Stomach (tissue), 8 donors: ENCODE measurements at regions not wholly inside any gene's neighbourhood (a gene's known extent, or its start where the extent isn't known, plus 50 kb on each side); places are given as distances from the start of the nearest gene placed in this dataset.

Source experiments
- DNase-seq, 2 donors: peaks; one replicate each; pipeline versions ENCODE4 v3.0.0 to v3.0.0-alpha.2; 2013 to 2019
- H3K27ac ChIP-seq, 5 donors: fragments of 200-600 bp in 4 of 5; sonication (generic) in 4 of 5; one replicate each; pipeline ENCODE4 v1.5.1; 2013 to 2019; ENCODE audit warnings: mild to moderate bottlenecking in 1 of 5, moderate library complexity in 1 of 5
- H3K27me3 ChIP-seq, 3 donors: fragments of 200-600 bp; sonication (generic); one replicate each; pipeline ENCODE4 v1.5.1; 2017 to 2019; ENCODE audit warnings: mixed run types in 1 of 3
- H3K36me3 ChIP-seq, 4 donors: fragments of 200-600 bp; sonication (generic); 1 replicate in 3 of 4; 2 replicates in 1 of 4; pipeline ENCODE4 v1.5.1; 2016 to 2019
- H3K4me1 ChIP-seq, 4 donors: fragments of 200-600 bp; sonication (generic); one replicate each; pipeline ENCODE4 v1.5.1; 2016 to 2019
- H3K4me3 ChIP-seq, 4 donors: fragments of 200-600 bp; sonication (generic) in 3 of 4; one replicate each; pipeline ENCODE4 v1.5.1; 2016 to 2019; ENCODE audit warnings: mild to moderate bottlenecking in 1 of 4
- H3K9me3 ChIP-seq, 4 donors: fragments of 200-600 bp; sonication (generic); one replicate each; pipeline ENCODE4 v1.5.1; 2016 to 2019
- CTCF ChIP-seq, 7 experiments: fragments of 450-650 bp in 4 of 7; fragments of 200-600 bp in 3 of 7; sonication (generic) in 3 of 7; IDR thresholded peaks; one replicate each; pipeline ENCODE4 v1.5.1; 2016 to 2019; ENCODE audit warnings: antibody characterized with exemption in 7 of 7, control low read depth in 2 of 7, mild to moderate bottlenecking in 1 of 7
- EP300 ChIP-seq: sonication (generic); formaldehyde crosslinking; IDR thresholded peaks from one replicate; pipeline ENCODE4 v1.6.1; 2017; ENCODE audit warnings: antibody characterized with exemption
- POLR2A ChIP-seq, 4 donors: fragments of 450-650 bp; IDR thresholded peaks; one replicate each; pipeline ENCODE4 v1.6.1; 2016; ENCODE audit warnings: antibody characterized with exemption in 4 of 4, control low read depth in 2 of 4, mild to moderate bottlenecking in 1 of 4, moderate library complexity in 1 of 4
- POLR2AphosphoS5 ChIP-seq, 3 donors: sonication (generic); formaldehyde crosslinking; IDR thresholded peaks; one replicate each; pipeline ENCODE4 v1.6.1; 2016; ENCODE audit warnings: antibody characterized with exemption in 3 of 3
- WGBS, 5 donors: extraction: QIAGEN DNeasy Blood & Tissue Kit in 3 of 5; methylation state at CpG; one replicate each; pipeline versions ENCODE4 v1.1.5 to v1.1.7; 2013 to 2018; 5-methylcytosine and 5-hydroxymethylcytosine counted together
- intact Hi-C: fragments of 100-400 bp; cut with DNase I; formaldehyde crosslinking; loops from one replicate; pipeline ENCODE4 v1.15.1; 2023; ENCODE audit warnings: low total_unique reads
- donor health status: healthy with polysubstance abuse.
- donor health status: Bipolar disorder and iron deficiency.
- donor health status: healthy.

- Histone ChIP-seq H3K27me3 (no peaks in the 10 kb centered on the region), H3K27ac (no peak overlapping the region), H3K36me3 (no peaks in the 10 kb centered on the region), H3K9me3 (no peaks in the 10 kb centered on the region), H3K4me3 (no peak overlapping the region), H3K4me1 (no peaks in the 10 kb centered on the region)
- no peak for DNase-seq
- intact Hi-C loops, result no loop called here
- TF ChIP-seq CTCF (IDR thresholded peaks at IDR 0.05) (no peak), EP300 (no peak), POLR2AphosphoS5 (IDR thresholded peaks at IDR 0.05) (no peak), POLR2A (IDR thresholded peaks at IDR 0.05) (no peak)
- WGBS, 5 donors, result 72 to 85% (median 72%) methylated on average over 2 of the region's 2 CpGs
Observed at GRCh38 chr11:25198704-25199103, 701.9 kb downstream of the LUZP2 start.

GRCh38 chr11:25200925-25201324 lies 704.1 kb downstream of the LUZP2 start:
- H3K4me1 ChIP-seq, result no peaks in the 10 kb centered on the region
- TF ChIP-seq POLR2AphosphoS5 (IDR thresholded peaks at IDR 0.05), result no peak
- H3K27me3 ChIP-seq, result no peaks in the 10 kb centered on the region
- DNase-seq, result no peak
- no peaks in the 10 kb centered on the region for H3K9me3 ChIP-seq
- no peak overlapping the region for H3K27ac ChIP-seq
- no peaks in the 10 kb centered on the region for H3K36me3 ChIP-seq
- WGBS, 5 donors, result 45 to 74% (median 57%) methylated on average over 1 of the region's 1 CpG
- intact Hi-C loops, result no loop called here
- H3K4me3 ChIP-seq, result no peak overlapping the region

- H3K9me3 ChIP-seq, result peaks cover 0 to 20% (median 13%) of the 10 kb centered on the region in 4 donors
- H3K36me3 ChIP-seq, result no peaks in the 10 kb centered on the region
- intact Hi-C loops, result no loop called here
- H3K27me3 ChIP-seq, result no peaks in the 10 kb centered on the region
- WGBS, 5 donors, result 70 to 90% (median 86%) methylated on average over 1 of the region's 1 CpG
- TF ChIP-seq POLR2AphosphoS5 (IDR thresholded peaks at IDR 0.05), result no peak
- TF ChIP-seq CTCF (IDR thresholded peaks at IDR 0.05), result no peak
- no peak for TF ChIP-seq POLR2A (IDR thresholded peaks at IDR 0.05)
- TF ChIP-seq EP300, result no peak
- H3K4me3 ChIP-seq, result no peak overlapping the region
- no peaks in the 10 kb centered on the region for H3K4me1 ChIP-seq
- DNase-seq, result no peak
- H3K27ac ChIP-seq, result no peak overlapping the region
Observed at GRCh38 chr11:25206762-25207161, 709.9 kb downstream of the LUZP2 start.

- TF ChIP-seq CTCF (IDR thresholded peaks at IDR 0.05) (no peak), POLR2AphosphoS5 (IDR thresholded peaks at IDR 0.05) (no peak), EP300 (no peak), POLR2A (IDR thresholded peaks at IDR 0.05) (no peak)
- WGBS, 5 donors, result 82 to 89% (median 87%) methylated on average over 3 of the region's 3 CpGs
- no peaks in the 10 kb centered on the region for H3K36me3 ChIP-seq
- no peaks in the 10 kb centered on the region for H3K27me3 ChIP-seq
- H3K4me3 ChIP-seq, result no peak overlapping the region
- H3K9me3 ChIP-seq, result peaks cover 0 to 19% (median 10%) of the 10 kb centered on the region in 4 donors
- H3K27ac ChIP-seq, result no peak overlapping the region
- no peaks in the 10 kb centered on the region for H3K4me1 ChIP-seq
- intact Hi-C loops, result no loop called here
- no peak for DNase-seq
Observed at GRCh38 chr11:25211635-25212254, 714.9 kb downstream of the LUZP2 start.

GRCh38 chr11:25214535-25215176 lies 717.8 kb downstream of the LUZP2 start:
- Histone ChIP-seq H3K9me3 (peaks cover 0 to 11% (median 3%) of the 10 kb centered on the region in 4 donors), H3K27me3 (no peaks in the 10 kb centered on the region), H3K27ac (no peak overlapping the region), H3K4me3 (no peak overlapping the region), H3K4me1 (no peaks in the 10 kb centered on the region), H3K36me3 (no peaks in the 10 kb centered on the region)
- DNase-seq, result no peak
- 86 to 93% (median 90%) methylated on average over 2 of the region's 2 CpGs for WGBS, 5 donors
- intact Hi-C loops, result no loop called here
- TF ChIP-seq EP300 (no peak), CTCF (IDR thresholded peaks at IDR 0.05) (no peak), POLR2A (IDR thresholded peaks at IDR 0.05) (no peak), POLR2AphosphoS5 (IDR thresholded peaks at IDR 0.05) (no peak)
